Stimulated activated effector memory CD8-positive, alpha-beta T cell treated with anti-CD3 and anti-CD28 coated beads, Interleukin-12 subunit alpha, Interleukin-12 subunit beta, amount 100 ng/mL, for 72 hours (primary cell): ENCODE measurements at regions not wholly inside any gene's neighbourhood (a gene's known extent, or its start where the extent isn't known, plus 50 kb on each side); places are given as distances from the start of the nearest gene placed in this dataset.

Experiments
- ATAC-seq: fragments of 150-1000 bp; cut with Tn5 transposase; 2 replicates; pipeline ENCODE4 v1.10.0; 2021
- DNase-seq, 2 donors: peaks; one replicate each; pipeline ENCODE4 v3.0.0; 2021 to 2022; ENCODE audit warnings: low spot score in 2 of 2
- H3K27ac Mint-ChIP-seq: one replicate; pipeline ENCODE4 v1.8.0; 2022; ENCODE audit warnings: mild to moderate bottlenecking, mixed read lengths
- H3K36me3 Mint-ChIP-seq: one replicate; pipeline ENCODE4 v1.8.0; 2022; ENCODE audit warnings: mild to moderate bottlenecking, mixed read lengths
- H3K4me1 Mint-ChIP-seq: one replicate; pipeline ENCODE4 v1.8.0; 2022; ENCODE audit warnings: mixed read lengths
- H3K4me3 Mint-ChIP-seq: one replicate; pipeline ENCODE4 v1.8.0; 2022; ENCODE audit warnings: mild to moderate bottlenecking, mixed read lengths
- H3K9me3 Mint-ChIP-seq: one replicate; pipeline ENCODE4 v1.8.0; 2022; ENCODE audit warnings: mixed read lengths

DNA sequence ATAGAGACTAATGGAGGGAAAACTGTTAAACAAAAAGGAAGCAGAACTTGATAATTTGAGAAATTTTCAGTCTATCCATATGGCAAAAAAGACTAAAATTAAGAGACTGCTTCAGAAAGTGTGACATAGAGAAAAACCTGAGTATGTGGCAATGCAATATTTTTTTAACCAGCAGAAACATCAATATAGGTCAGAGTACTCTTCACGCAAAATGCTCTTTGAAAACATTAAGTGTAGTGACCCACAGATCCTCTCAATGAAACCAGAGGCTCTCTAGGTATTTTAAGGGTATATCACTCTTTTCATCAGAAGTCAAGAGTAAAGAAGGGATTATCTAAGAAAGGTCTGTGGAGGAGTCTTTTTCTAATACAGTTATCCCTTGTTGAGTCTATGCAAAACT, 1394.8 kb downstream of the DSC3 start:
- H3K9me3 Mint-ChIP-seq, result peaks cover 17% of the 10 kb centered on the region
- no peaks in the 10 kb centered on the region for H3K4me1 Mint-ChIP-seq
- ATAC-seq (no peak), DNase-seq (no peak)
- no peak overlapping the region for H3K4me3 Mint-ChIP-seq
- H3K36me3 Mint-ChIP-seq, result no peaks in the 10 kb centered on the region
- H3K27ac Mint-ChIP-seq, result no peak overlapping the region

DNA sequence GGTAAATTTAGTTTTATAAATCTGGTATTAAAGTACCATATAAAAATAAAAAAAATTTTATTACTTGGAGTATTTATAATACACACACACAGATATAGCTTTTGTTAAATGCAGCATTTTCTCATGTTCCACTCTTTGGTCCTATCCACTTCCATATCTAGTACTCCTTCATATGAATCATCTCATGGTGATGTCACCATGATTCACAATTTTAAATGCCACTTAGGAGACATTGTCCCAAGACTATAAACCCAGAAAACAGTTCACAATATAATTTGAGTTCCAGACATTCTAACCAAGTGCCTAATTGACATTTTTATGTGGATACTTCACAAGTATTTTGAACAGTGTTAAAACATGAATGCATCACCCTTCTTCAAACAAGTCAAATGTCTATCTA, 1398.3 kb downstream of the DSC3 start:
- H3K27ac Mint-ChIP-seq, result no peak overlapping the region
- peaks cover 17% of the 10 kb centered on the region for H3K9me3 Mint-ChIP-seq
- no peak overlapping the region for H3K4me3 Mint-ChIP-seq
- ATAC-seq, result no peak
- H3K4me1 Mint-ChIP-seq, result no peaks in the 10 kb centered on the region
- no peaks in the 10 kb centered on the region for H3K36me3 Mint-ChIP-seq
- no peak for DNase-seq

DNA sequence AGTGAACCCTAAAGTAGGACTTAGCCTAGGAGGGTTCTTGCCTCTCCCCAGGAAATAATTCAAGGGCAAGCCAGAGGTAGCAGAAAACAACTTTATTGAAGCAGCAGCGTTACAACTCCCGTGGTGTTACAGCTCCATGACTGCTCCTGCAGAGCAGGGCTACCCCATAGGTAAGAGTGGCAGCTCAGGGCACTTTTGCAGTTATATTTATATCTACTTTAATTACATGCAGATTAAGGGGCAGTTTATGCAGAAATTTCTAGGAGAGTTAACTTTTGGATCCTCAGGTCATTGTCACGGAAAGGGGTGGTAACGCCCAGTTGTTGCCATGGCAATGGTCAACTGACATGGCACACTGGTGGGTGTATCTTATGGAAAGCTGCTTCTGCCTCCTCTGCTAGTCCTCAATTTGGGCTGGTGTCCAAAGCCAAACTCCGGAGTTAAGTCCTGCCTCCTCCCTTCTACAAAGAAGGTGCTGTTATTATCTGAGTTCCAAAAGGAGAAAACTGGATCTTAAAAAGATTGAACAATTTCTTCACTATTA, 1413.0 kb downstream of the DSC3 start:
- ATAC-seq (no peak), DNase-seq (no peak)
- Mint-ChIP-seq H3K36me3 (no peaks in the 10 kb centered on the region), H3K9me3 (peaks cover 8% of the 10 kb centered on the region), H3K4me3 (no peak overlapping the region), H3K27ac (no peak overlapping the region), H3K4me1 (no peaks in the 10 kb centered on the region)

DNA sequence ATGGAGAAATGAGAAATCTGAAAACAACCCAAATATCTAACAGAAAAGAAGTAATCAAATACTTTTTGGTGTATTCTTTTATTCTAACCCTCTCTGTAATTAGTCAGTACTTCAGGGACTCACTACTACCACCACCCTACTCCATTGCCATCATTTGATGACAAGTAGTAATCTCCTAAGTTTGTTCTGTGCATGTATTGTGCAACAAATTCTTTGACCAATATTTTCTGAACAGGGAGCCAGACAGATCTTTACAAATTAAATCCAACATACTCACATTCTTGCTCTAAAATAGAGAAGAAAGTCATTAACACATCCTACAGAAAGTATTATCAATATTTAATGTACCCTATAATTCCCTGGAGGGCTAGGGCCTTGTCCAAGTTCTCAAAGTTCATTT, 1416.4 kb downstream of the DSC3 start:
- H3K4me1 Mint-ChIP-seq, result no peaks in the 10 kb centered on the region
- no peaks in the 10 kb centered on the region for H3K36me3 Mint-ChIP-seq
- H3K4me3 Mint-ChIP-seq, result no peak overlapping the region
- ATAC-seq (no peak), DNase-seq (no peak)
- H3K9me3 Mint-ChIP-seq, result peaks cover 11% of the 10 kb centered on the region
- H3K27ac Mint-ChIP-seq, result no peak overlapping the region

DNA sequence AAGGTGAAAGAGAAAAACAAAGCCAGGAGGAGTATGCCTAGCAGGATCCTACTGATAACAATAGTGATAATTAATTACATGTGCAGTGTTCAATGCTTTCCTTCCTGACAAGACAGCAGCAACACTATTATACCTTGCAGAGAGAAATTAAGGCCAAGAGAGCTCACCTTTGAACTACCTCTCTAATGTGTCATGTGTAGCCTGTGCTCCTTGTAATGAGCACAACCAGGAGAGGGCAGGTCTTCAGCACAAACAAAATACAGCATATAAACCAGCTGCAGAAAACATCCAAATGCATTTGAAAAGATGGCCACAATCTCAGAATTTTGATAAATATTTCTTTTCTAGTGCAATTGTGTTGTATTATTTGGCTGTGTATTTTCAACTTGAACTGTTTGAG, 1425.7 kb downstream of the DSC3 start:
- ATAC-seq (no peak), DNase-seq (no peak)
- Mint-ChIP-seq H3K27ac (no peak overlapping the region), H3K9me3 (peaks cover 9% of the 10 kb centered on the region), H3K4me1 (no peaks in the 10 kb centered on the region), H3K36me3 (no peaks in the 10 kb centered on the region), H3K4me3 (no peak overlapping the region)

DNA sequence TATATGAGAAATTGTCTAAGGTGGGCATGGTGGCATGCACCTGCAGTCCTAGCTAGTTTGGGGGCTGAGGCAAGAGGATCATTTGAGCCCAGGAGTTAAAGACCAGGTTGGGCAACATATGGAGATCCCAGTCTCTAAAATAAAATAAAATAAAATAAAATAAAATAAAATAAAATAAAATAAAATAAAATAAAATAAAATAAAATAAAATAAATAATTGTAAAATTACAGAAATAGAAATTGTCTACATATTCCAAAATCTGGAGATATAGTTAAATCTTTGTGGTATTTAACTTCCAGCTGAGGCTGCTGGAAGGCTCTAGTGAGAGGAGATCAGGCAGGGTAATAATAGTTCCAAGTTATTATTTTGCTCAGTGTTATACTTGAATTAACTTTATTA, 1432.1 kb upstream of the CDH2 start:
- Mint-ChIP-seq H3K36me3 (no peaks in the 10 kb centered on the region), H3K9me3 (peaks cover 25% of the 10 kb centered on the region), H3K4me3 (no peak overlapping the region), H3K4me1 (no peaks in the 10 kb centered on the region), H3K27ac (no peak overlapping the region)
- DNase-seq (no peak), ATAC-seq (no peak)

DNA sequence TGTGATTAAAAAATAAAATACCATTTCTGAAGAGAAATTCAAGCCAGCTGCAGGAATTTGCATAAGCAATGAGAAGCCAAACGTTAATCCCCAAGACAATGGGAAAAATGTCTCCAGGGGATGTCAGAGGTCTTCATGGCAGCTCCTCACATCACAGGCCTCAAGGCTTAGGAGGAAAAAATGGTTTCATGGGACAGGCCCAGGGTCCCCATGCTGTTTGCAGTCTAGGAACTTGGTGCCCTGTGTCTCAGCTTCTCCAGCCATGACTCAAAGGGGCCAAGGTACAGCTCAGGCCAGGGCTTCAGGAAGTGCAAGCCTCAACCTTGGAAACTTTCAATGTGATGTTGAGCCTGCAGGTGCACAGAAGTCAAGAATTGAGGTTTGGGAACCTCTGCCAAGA, 1428.4 kb upstream of the CDH2 start:
- Mint-ChIP-seq H3K4me3 (no peak overlapping the region), H3K36me3 (no peaks in the 10 kb centered on the region), H3K4me1 (no peaks in the 10 kb centered on the region), H3K9me3 (peaks cover 29% of the 10 kb centered on the region), H3K27ac (no peak overlapping the region)
- no peak for ATAC-seq
- no peak for DNase-seq

DNA sequence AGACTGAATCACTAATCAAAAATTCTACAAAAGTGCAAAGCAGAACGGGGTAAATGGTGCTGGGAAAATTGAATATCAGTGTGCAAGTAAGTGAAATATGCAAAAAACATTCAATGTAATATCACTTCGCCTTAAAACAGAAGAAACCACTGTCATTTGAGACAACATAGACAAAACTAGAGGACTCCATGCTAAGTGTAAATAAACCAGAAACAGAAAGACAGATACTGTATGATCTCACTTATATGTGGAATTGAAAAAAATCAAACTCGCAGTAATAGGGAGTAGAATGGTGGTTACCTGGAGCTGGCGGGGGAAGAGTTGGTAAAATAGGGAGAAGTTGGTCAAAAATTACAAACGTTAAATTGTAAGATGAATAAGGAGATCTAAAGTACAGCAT, 1420.0 kb upstream of the CDH2 start:
- H3K4me1 Mint-ChIP-seq, result no peaks in the 10 kb centered on the region
- peaks cover 14% of the 10 kb centered on the region for H3K9me3 Mint-ChIP-seq
- DNase-seq, result no peak
- ATAC-seq, result no peak
- H3K4me3 Mint-ChIP-seq, result no peak overlapping the region
- H3K36me3 Mint-ChIP-seq, result no peaks in the 10 kb centered on the region
- no peak overlapping the region for H3K27ac Mint-ChIP-seq

DNA sequence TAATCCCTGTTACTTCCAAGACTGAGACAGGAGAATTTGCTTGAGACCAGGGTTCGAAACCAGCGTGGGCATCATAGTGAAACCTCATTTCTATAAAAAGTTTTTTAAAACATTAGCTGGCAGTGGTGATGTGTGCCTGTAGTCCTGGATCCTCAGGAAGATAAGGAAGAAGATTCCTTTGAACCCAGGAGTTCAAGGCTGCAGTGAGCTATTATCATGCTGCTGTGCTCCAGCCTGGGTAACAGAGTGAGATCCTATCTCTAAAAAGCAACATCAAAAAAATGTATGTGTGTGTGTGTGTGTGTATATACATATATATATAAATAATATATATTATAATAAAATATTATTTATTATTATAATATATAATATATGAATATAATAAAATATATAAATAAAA, 1417.6 kb upstream of the CDH2 start:
- Mint-ChIP-seq H3K9me3 (peaks cover 16% of the 10 kb centered on the region), H3K27ac (no peak overlapping the region), H3K4me1 (no peaks in the 10 kb centered on the region), H3K4me3 (no peak overlapping the region), H3K36me3 (no peaks in the 10 kb centered on the region)
- ATAC-seq, result no peak
- DNase-seq, result no peak

DNA sequence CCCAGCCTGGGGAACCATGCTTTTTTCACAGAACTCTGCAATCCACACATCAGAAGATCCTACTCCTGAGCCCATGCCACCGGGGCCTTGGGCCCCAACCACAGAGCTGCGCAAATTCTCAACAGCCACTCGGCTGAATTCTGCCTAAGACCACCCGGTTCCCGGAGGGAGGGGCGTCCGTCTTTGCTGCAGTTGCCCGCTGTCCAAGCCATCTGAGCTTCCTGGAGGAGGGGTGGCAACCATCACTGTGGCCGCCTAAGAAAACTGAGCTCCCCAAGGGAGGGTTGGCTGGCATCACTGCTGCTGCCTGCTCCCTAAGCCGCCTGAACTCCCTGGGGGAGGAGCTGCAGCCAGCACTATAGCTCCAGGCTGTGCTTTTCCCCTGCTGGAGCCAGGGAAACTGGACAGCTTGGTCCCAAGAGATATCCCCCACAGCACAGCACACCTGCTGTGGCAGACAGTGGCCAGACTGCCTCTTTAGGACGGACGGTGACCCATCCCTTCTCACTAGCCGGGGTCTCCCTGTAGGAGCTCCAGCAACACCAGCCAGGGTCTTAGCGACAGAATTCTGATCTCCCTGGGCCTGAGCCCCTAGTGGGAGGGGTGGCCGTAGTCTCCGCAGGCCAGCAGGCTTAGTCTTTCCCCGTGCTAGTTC, 1411.6 kb upstream of the CDH2 start:
- no peaks in the 10 kb centered on the region for H3K4me1 Mint-ChIP-seq
- DNase-seq (no peak), ATAC-seq (peak; percentile 21)
- H3K9me3 Mint-ChIP-seq, result peaks cover 31% of the 10 kb centered on the region
- no peak overlapping the region for H3K4me3 Mint-ChIP-seq
- H3K27ac Mint-ChIP-seq, result no peak overlapping the region
- no peaks in the 10 kb centered on the region for H3K36me3 Mint-ChIP-seq

DNA sequence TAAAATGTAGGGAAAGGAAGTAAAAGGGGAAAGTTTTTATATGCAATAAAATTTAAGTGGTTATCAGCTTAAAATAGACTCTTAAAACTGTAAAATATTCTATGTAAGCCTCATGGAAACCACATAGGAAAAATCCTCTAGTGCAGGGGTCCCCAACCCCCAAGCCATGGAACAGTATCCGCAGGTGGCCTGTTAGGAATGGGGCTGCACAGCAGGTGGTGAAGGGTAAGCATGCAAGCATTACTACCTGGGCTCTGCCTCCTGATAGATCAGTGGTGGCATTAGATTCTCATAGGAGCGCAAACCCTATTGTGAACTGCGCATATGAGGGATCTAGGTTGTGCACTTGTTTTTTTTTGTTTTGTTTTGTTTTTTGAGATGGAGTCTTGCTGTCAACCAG, 1409.3 kb upstream of the CDH2 start:
- no peaks in the 10 kb centered on the region for H3K36me3 Mint-ChIP-seq
- no peak overlapping the region for H3K4me3 Mint-ChIP-seq
- DNase-seq (no peak), ATAC-seq (no peak)
- no peak overlapping the region for H3K27ac Mint-ChIP-seq
- H3K9me3 Mint-ChIP-seq, result peaks cover 26% of the 10 kb centered on the region
- no peaks in the 10 kb centered on the region for H3K4me1 Mint-ChIP-seq

DNA sequence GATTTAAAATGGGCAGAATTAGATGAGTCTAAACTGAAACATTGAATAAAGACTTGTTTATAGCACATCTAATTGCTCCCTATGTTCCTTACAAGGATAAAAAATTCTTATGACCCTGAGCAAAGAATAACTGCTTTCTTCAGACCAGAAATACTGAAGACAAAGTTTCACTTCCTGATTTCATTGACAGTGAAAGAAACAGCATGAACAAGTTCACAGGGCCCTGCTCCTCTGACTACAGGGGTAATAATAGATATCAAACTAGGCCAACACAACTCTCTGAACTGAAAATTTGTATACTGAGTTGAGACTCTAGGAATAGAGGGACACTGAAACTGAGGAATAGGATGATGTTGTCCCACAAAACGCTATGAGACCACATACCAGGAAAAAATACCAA, 1383.3 kb upstream of the CDH2 start:
- no peak overlapping the region for H3K27ac Mint-ChIP-seq
- H3K4me1 Mint-ChIP-seq, result no peaks in the 10 kb centered on the region
- ATAC-seq (no peak), DNase-seq (no peak)
- no peaks in the 10 kb centered on the region for H3K36me3 Mint-ChIP-seq
- H3K4me3 Mint-ChIP-seq, result no peak overlapping the region
- peaks cover 7% of the 10 kb centered on the region for H3K9me3 Mint-ChIP-seq

DNA sequence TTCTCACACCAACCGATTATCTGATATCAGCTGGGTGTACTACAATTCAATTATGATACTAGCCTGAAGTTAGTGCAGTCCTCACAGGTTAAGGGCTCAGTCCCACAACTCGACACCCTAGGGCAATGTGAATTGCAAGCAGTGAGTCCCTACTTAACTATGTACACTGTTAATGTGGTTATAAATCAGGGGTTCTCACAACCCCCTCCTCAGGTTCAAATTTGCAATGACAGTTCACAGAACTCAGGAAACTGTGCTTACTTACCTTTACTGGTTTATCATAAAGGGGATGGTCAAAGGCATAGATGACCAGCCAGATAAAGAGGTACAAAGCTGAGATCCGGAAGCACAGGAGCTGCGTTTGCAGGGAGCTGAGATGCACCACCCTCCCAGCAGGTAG, 1379.1 kb upstream of the CDH2 start:
- Mint-ChIP-seq H3K4me1 (no peaks in the 10 kb centered on the region), H3K9me3 (no peaks in the 10 kb centered on the region), H3K4me3 (no peak overlapping the region), H3K36me3 (no peaks in the 10 kb centered on the region), H3K27ac (no peak overlapping the region)
- no peak for ATAC-seq
- DNase-seq, result no peak

DNA sequence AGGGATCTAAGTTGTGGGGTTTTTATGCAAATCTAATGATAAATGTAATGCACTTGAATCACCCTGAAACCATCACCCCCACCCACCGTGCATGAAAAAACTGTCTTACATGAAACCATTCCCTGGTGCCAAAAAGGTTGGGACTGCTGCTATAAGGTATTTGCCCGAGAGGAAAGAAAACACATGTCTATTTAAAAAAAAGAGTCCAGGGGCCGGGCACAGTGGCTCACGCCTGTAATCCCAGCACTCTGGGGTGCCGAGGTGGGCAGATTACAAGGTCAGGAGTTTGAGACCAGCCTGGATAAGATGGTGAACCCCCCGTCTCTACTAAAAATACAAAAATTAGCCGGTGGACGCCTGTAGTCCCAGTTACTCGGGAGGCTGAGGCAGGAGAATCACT, 1372.8 kb upstream of the CDH2 start:
- ATAC-seq, result no peak
- no peaks in the 10 kb centered on the region for H3K36me3 Mint-ChIP-seq
- H3K27ac Mint-ChIP-seq, result no peak overlapping the region
- no peak overlapping the region for H3K4me3 Mint-ChIP-seq
- no peaks in the 10 kb centered on the region for H3K4me1 Mint-ChIP-seq
- peaks cover 6% of the 10 kb centered on the region for H3K9me3 Mint-ChIP-seq
- DNase-seq, result no peak

DNA sequence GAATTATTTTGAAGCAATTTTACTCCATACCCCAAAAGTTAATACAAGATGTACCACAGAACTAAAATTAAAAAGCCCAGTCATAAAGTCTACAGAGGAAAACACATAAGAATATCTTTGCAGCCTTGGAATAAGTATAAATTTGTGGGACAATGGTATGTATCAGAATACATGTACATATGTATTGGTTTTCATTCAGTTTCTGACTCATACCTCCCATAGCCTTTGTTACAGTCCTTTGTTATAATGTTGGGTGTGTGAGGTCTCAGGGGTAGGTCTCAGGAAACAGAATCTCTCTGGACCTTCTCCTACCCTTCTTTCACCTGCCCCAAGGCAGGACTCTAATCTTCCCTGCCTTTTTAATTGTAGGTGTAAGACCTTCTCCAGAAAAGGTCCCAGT, 1370.7 kb upstream of the CDH2 start:
- Mint-ChIP-seq H3K4me1 (no peaks in the 10 kb centered on the region), H3K9me3 (peaks cover 9% of the 10 kb centered on the region), H3K36me3 (no peaks in the 10 kb centered on the region), H3K4me3 (no peak overlapping the region), H3K27ac (no peak overlapping the region)
- no peak for DNase-seq
- no peak for ATAC-seq

DNA sequence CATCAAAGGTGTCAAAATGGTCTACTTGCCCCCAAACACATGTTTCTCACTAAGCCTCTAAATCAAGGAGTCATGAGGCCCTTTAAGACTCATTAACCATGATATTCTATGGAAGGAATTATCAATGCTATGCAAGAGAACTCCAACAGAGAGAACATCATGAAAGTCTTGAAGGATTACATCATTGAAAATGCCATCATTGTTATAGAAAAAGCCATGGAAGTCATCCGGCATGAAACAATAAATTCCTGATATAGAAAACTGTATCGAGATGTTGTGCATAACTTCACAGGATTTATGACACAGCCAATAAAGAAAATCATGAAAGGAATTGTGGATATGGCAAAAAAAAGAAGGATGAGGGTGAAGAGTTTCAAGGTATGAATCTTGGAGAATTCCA, 1363.6 kb upstream of the CDH2 start:
- H3K4me3 Mint-ChIP-seq, result no peak overlapping the region
- H3K4me1 Mint-ChIP-seq, result no peaks in the 10 kb centered on the region
- no peak for ATAC-seq
- H3K9me3 Mint-ChIP-seq, result peaks cover 10% of the 10 kb centered on the region
- no peak for DNase-seq
- H3K27ac Mint-ChIP-seq, result no peak overlapping the region
- H3K36me3 Mint-ChIP-seq, result no peaks in the 10 kb centered on the region

DNA sequence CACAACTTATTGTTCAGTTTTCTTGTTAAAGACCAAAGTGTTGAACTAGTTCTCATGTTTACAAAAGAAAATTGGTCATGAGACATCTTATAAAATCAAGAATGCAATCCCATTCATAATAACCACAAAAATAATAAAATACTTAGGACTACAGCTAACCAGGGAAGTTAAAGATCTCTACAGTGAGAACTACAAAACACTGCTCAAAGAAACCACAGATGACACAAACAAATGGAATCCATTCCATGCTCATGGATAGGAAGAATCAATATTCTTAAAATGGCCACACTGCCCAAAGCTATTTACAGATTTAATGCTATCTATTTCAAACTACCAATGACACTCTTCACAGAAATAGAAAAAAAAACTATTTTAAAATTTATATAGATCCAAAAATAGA, 1354.8 kb upstream of the CDH2 start:
- Mint-ChIP-seq H3K9me3 (peaks cover 19% of the 10 kb centered on the region), H3K36me3 (no peaks in the 10 kb centered on the region), H3K4me1 (no peaks in the 10 kb centered on the region), H3K27ac (no peak overlapping the region), H3K4me3 (no peak overlapping the region)
- no peak for DNase-seq
- no peak for ATAC-seq
